ENCODE measurements at regions not wholly inside any gene's neighbourhood (a gene's known extent, or its start where the extent isn't known, plus 50 kb on each side); places are given as distances from the start of the nearest gene placed in this dataset.

DNA sequence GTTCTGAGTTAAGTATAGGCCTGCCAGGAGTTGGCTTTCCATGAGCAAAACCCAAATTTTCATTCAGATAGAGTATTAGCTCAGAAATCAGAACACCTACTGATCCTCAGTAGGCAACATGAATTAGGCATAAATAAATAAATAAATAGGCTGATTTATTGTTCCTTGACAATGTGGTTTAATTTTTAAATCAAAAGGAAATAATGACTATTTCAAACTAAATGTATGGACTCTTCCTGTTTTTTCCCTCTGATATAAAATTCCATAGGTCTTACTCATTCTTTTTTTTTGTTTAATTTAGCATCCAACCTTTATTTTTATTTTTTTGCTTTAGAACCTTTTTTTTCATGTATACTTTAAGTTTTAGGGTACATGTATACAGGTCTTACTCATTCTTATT, 140.2 kb upstream of the ITGA6 start:
- TF ChIP-seq, protein P1, sequence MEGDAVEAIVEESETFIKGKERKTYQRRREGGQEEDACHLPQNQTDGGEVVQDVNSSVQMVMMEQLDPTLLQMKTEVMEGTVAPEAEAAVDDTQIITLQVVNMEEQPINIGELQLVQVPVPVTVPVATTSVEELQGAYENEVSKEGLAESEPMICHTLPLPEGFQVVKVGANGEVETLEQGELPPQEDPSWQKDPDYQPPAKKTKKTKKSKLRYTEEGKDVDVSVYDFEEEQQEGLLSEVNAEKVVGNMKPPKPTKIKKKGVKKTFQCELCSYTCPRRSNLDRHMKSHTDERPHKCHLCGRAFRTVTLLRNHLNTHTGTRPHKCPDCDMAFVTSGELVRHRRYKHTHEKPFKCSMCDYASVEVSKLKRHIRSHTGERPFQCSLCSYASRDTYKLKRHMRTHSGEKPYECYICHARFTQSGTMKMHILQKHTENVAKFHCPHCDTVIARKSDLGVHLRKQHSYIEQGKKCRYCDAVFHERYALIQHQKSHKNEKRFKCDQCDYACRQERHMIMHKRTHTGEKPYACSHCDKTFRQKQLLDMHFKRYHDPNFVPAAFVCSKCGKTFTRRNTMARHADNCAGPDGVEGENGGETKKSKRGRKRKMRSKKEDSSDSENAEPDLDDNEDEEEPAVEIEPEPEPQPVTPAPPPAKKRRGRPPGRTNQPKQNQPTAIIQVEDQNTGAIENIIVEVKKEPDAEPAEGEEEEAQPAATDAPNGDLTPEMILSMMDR (IDR thresholded peaks at IDR 0.05; ENCODE audit: borderline replicate concordance, extremely low read depth, low read length, poor library complexity, severe bottlenecking): no peak
- TF ChIP-seq EZH2 (IDR thresholded peaks at IDR 0.05; ENCODE audit: borderline replicate concordance, low read depth, low read length, severe bottlenecking): no peak
